Activated T-cell treated with anti-CD3 and anti-CD28 coated beads for 4 hours (primary cell): ENCODE measurements at regions not wholly inside any gene's neighbourhood (a gene's known extent, or its start where the extent isn't known, plus 50 kb on each side); places are given as distances from the start of the nearest gene placed in this dataset.
"Not testable (repeated sequence)": the region's sequence is repeated elsewhere in the genome, so short reads cannot be mapped to it uniquely, and the experiment has no call there.

ENCODE experiments used
- DNase-seq: peaks from one replicate; pipeline ENCODE4 v3.0.0-alpha.2; 2020

GRCh38 chr4:3645711-3646679 lies 113.8 kb upstream of the LRPAP1 start:
- DNase-seq = no peak

GRCh38 chr4:3644849-3645627 lies 112.8 kb upstream of the LRPAP1 start:
- DNase-seq = no peak

DNA sequence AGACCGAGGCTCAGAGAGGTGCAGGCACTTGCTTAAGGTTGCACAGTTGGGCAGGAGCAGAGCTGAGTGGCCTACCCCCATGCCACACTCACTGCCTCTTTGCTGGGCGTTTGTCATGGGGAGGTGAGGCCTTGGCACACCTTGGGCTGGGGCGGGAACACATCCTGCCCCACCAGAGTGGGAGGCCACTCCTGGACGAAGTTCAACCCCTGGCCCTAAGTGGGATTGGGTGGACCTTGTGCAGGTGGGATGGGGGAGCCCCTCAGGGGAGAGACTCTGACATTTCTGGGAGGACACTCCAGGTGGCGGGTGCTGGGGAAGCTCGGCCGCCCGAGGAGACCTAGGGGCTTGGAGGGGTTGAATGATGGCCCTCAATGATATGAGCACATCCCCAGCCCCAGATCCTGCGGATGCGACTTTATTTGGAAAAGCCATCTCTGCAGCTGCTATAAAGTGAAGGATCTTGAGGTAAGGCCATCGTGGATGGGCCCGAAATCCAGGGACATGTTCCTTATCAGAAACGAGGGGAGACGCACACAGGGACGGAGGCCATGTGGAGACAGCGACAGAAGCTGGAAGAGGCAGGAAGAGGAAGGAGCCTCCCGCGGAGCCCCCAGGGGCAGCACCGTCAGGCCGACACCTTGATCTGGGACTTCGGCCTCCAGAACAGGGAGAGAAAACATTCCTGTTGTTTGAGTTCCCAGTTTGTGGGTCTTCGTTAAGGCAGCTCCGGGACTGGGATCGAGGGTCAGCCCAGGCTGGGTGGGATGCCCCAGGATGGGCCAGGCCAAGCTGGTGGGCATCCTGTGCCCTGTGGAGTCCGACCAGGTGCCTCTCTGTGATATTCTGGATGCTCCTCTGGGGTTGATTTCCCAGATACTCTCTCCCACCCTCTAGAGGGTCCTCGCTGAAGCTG lies 111.6 kb upstream of the LRPAP1 start:
- DNase-seq = no peak

GRCh38 chr4:3642806-3643517 lies 110.7 kb upstream of the LRPAP1 start:
- DNase-seq = no peak

- DNase-seq = no peak
These were observed 109.9 kb upstream of the LRPAP1 start for GRCh38 chr4:3642056-3642630.

- DNase-seq = no peak
These were observed 109.3 kb upstream of the LRPAP1 start for GRCh38 chr4:3641501-3641900.

GRCh38 chr4:3640587-3640962 lies 108.4 kb upstream of the LRPAP1 start:
- no peak for DNase-seq

- DNase-seq = no peak
These were observed 107.7 kb upstream of the LRPAP1 start for GRCh38 chr4:3639613-3640586.

GRCh38 chr4:3638080-3638795 lies 106.0 kb upstream of the LRPAP1 start:
- DNase-seq = no peak

- no peak for DNase-seq
These were observed 105.2 kb upstream of the LRPAP1 start for GRCh38 chr4:3637326-3638016.

- no peak for DNase-seq
These were observed 104.6 kb upstream of the LRPAP1 start for GRCh38 chr4:3636646-3637320.

- not testable (repeated sequence) for DNase-seq
These were observed 103.8 kb upstream of the LRPAP1 start for GRCh38 chr4:3636020-3636419.

- DNase-seq = no peak
These were observed 102.9 kb upstream of the LRPAP1 start for GRCh38 chr4:3634894-3635820.

DNA sequence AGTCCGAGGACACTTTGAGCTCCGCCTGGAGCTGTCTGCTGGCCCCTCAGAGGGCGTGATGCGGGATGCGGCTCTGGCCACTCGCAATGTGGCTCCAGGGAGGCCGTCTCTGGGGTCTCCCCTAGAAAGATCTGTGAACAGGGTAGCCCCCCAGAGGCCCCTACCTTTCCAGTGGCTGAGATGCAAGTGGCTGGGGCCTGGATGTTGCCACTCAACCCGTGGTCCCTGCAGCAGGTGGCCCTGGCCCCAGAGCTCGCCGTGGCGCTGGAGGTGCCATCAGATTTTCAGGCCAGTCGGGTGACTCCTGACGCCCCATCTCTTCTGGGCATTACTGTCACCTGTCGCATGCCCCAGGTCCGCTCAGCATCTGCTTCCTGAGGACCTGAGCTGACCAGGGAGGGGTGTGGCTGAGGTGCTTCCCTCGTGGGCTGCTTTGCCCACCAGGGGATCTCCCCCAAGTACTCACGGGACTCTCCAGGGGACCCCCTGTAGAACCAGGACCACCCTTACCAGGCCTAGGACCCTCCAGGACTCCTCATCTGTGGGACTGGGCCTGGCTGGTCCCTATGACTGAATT lies 102.1 kb upstream of the LRPAP1 start:
- DNase-seq = no peak

DNA sequence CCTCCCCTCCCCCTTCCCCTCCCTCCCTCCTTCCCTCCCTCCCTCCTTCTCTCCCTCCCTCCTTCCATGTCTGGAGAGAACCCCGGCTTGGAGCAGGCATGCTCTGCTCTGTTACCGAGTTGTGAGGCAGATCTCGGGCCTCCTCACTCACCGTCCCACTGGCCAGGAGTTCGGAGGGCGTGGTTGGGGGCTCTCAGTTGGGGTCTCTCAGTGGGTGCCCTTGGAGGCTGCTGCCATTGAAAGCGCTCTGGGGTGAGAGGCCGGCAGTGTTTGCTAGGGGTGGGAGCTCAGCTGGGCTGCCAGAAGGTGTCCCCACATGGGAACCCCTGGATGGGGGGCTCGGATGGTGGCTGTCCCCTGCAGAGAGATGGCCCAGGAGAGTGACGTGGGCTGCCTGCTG lies 101.1 kb upstream of the LRPAP1 start:
- not testable (repeated sequence) for DNase-seq

GRCh38 chr4:3632794-3633193 lies 100.6 kb upstream of the LRPAP1 start:
- not testable (repeated sequence) for DNase-seq
